HL-60 (cell line): ENCODE measurements at regions not wholly inside any gene's neighbourhood (a gene's known extent, or its start where the extent isn't known, plus 50 kb on each side); places are given as distances from the start of the nearest gene placed in this dataset.

Experiments
- DNase-seq, 2 experiments: peaks; one replicate each; pipeline ENCODE4 v3.0.0-alpha.2; 2010 to 2020; ENCODE audit warnings: low read depth in 1 of 2, low spot score in 1 of 2
- H3K27ac ChIP-seq: fragments of 250-450 bp; sonication (Bioruptor Pico); replicated peaks from 2 replicates; pipeline ENCODE4 v1.5.1; 2020; ENCODE audit warnings: mild to moderate bottlenecking, moderate library complexity
- H3K27me3 ChIP-seq: fragments of 250-450 bp; sonication (Bioruptor Pico); 2 replicates; pipeline ENCODE4 v1.5.1; 2021; ENCODE audit warnings: mild to moderate bottlenecking, moderate library complexity; ENCODE audit not compliant: insufficient read depth, poor library complexity, severe bottlenecking
- H3K4me3 ChIP-seq: replicated peaks from 2 replicates; pipeline ENCODE4 v1.5.1; 2011; ENCODE audit warnings: mild to moderate bottlenecking, control low read depth, low read length; ENCODE audit not compliant: insufficient read depth
- GABPA ChIP-seq: IDR thresholded peaks from 2 replicates; pipeline ENCODE4 v1.6.1; 2012; ENCODE audit warnings: low read depth
- POLR2AphosphoS5 ChIP-seq: IDR thresholded peaks from 2 replicates; pipeline ENCODE4 v1.6.1; 2012; ENCODE audit warnings: low read depth
- SPI1 ChIP-seq: IDR thresholded peaks from 2 replicates; pipeline ENCODE4 v1.6.1; 2012; ENCODE audit warnings: low read depth, mild to moderate bottlenecking, borderline replicate concordance
- TF ChIP-seq, protein P1 (sequence below): IDR thresholded peaks from 2 replicates; pipeline ENCODE4 v1.6.1; 2012; ENCODE audit warnings: low read depth; ENCODE audit not compliant: insufficient replicate concordance
- TF ChIP-seq, protein P2 (sequence below): IDR thresholded peaks from one replicate; pipeline ENCODE4 v1.5.1; 2011; ENCODE audit warnings: low read length, control low read depth, inconsistent platforms; ENCODE audit not compliant: insufficient read depth

DNA sequence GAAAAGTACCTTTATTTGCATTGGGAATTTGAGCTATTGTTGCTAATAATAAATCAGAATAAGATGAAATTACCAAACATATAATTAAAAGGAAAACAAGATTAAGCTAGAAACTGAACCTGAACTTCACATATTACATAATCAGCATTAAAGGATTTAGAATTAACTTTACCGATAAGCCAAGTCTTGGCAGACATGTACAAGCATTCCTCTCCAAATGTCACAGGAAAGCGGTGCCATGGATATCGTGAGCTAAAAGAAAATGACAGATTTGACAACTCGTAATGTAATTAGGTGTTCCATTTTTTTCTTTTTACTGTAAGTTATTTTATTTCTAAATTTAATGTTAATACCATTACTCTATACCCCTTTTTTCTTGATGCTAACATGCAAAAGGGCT, 55.1 kb upstream of the CD302 start:
- DNase-seq = no peak
- Histone ChIP-seq H3K27ac (no peak overlapping the region), H3K27me3 (no peaks in the 10 kb centered on the region), H3K4me3 (no peak overlapping the region)
- TF ChIP-seq SPI1 (no peak), POLR2AphosphoS5 (no peak), GABPA (no peak)
- TF ChIP-seq, protein P1, sequence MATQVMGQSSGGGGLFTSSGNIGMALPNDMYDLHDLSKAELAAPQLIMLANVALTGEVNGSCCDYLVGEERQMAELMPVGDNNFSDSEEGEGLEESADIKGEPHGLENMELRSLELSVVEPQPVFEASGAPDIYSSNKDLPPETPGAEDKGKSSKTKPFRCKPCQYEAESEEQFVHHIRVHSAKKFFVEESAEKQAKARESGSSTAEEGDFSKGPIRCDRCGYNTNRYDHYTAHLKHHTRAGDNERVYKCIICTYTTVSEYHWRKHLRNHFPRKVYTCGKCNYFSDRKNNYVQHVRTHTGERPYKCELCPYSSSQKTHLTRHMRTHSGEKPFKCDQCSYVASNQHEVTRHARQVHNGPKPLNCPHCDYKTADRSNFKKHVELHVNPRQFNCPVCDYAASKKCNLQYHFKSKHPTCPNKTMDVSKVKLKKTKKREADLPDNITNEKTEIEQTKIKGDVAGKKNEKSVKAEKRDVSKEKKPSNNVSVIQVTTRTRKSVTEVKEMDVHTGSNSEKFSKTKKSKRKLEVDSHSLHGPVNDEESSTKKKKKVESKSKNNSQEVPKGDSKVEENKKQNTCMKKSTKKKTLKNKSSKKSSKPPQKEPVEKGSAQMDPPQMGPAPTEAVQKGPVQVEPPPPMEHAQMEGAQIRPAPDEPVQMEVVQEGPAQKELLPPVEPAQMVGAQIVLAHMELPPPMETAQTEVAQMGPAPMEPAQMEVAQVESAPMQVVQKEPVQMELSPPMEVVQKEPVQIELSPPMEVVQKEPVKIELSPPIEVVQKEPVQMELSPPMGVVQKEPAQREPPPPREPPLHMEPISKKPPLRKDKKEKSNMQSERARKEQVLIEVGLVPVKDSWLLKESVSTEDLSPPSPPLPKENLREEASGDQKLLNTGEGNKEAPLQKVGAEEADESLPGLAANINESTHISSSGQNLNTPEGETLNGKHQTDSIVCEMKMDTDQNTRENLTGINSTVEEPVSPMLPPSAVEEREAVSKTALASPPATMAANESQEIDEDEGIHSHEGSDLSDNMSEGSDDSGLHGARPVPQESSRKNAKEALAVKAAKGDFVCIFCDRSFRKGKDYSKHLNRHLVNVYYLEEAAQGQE = no peak
- TF ChIP-seq, protein P2, sequence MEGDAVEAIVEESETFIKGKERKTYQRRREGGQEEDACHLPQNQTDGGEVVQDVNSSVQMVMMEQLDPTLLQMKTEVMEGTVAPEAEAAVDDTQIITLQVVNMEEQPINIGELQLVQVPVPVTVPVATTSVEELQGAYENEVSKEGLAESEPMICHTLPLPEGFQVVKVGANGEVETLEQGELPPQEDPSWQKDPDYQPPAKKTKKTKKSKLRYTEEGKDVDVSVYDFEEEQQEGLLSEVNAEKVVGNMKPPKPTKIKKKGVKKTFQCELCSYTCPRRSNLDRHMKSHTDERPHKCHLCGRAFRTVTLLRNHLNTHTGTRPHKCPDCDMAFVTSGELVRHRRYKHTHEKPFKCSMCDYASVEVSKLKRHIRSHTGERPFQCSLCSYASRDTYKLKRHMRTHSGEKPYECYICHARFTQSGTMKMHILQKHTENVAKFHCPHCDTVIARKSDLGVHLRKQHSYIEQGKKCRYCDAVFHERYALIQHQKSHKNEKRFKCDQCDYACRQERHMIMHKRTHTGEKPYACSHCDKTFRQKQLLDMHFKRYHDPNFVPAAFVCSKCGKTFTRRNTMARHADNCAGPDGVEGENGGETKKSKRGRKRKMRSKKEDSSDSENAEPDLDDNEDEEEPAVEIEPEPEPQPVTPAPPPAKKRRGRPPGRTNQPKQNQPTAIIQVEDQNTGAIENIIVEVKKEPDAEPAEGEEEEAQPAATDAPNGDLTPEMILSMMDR = no peak

DNA sequence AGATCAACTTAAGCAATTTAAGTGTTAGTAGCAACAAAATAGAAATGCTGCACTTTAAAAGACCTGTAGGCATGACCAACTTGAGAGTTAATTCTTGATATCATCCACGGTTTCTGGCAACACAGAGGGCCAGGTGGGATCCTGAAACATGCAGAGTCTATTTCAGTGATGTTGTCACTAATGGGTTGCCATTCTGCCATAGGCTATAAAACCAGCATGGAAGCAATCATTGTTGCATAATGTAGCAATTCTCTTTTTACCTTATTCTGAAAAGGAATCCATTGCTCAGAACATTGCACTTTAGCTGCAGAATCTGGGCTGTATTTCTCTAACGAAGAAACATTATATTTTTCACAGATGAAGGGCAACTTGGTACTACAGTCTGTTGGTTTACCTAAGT, 53.9 kb upstream of the CD302 start:
- H3K27me3 ChIP-seq = no peaks in the 10 kb centered on the region
- TF ChIP-seq, protein P1 = no peak
- TF ChIP-seq, protein P2 = no peak
- TF ChIP-seq SPI1 (no peak), GABPA (no peak), POLR2AphosphoS5 (no peak)
- H3K4me3 ChIP-seq = no peak overlapping the region
- no peak overlapping the region for H3K27ac ChIP-seq
- no peak for DNase-seq

DNA sequence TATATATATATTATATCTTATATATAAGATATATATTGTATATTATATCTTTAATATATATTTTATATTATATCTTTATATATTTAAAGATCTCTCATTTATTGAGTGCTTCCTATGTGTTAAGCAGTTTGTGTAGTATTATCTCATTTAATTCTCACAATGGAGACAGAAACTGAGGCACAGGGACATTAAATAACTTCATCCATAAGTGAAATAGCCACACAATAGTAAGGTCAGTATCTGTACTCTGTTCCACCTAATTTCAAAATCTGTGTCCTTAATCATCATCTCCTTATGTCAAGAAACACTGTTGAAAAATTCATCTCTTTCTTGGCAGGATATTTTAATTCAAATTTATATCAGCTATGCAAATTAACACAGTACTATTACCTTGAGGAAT, 52.8 kb upstream of the CD302 start:
- TF ChIP-seq, protein P2 = no peak
- TF ChIP-seq SPI1 (no peak), POLR2AphosphoS5 (no peak), GABPA (no peak)
- TF ChIP-seq, protein P1 = no peak
- Histone ChIP-seq H3K4me3 (no peak overlapping the region), H3K27ac (no peak overlapping the region)

More for the DNA sequence above, 52.8 kb upstream of the CD302 start:
- no peak for DNase-seq
- H3K27me3 ChIP-seq = no peaks in the 10 kb centered on the region
